ENCODE measurements at regions not wholly inside any gene's neighbourhood (a gene's known extent, or its start where the extent isn't known, plus 50 kb on each side); places are given as distances from the start of the nearest gene placed in this dataset.
A peak's percentile ranks its signal among the peaks of the same experiment; 100 is the strongest.

DNA sequence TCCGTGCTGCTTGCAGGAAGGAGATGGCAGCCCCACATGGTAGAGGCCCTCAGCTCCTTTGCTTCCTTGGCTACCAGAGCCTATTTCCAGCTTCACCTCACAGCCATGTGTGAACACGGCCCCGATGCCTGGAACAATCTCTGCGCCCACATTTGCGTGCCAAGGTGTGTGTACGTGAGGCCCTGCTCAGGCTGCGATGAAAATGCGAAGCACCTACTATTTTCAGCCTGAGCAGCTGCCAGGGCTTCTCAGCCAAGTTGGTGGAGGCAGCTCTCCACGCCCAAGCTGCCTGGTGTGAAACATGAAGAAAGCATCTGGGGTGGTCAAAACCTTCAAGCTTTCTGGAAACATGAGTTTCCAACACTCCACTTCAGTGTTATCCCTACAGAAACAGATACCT lies 177.8 kb upstream of the EGLN3 start:
- DNase-seq (ENCODE audit: low spot score), result no peak

DNA sequence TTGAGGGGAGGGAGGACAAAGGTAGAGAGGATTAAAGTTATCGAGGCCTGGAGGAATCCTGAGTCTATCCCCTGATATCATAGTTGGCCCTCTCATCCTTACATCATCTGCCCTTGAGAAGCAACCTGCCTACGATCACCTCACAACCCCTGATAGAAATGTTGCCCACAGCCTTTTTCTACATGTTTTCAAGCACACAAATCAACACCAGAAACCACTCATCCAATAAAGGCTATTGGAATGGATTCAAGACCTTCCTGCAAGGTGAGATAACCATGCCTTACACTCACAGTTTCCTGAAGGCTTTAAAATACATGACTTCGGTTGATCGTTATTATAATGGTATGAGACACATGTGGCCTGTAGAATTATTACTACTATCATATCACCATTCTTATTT lies 175.7 kb upstream of the EGLN3 start:
- no peak for DNase-seq (ENCODE audit: low spot score)

DNA sequence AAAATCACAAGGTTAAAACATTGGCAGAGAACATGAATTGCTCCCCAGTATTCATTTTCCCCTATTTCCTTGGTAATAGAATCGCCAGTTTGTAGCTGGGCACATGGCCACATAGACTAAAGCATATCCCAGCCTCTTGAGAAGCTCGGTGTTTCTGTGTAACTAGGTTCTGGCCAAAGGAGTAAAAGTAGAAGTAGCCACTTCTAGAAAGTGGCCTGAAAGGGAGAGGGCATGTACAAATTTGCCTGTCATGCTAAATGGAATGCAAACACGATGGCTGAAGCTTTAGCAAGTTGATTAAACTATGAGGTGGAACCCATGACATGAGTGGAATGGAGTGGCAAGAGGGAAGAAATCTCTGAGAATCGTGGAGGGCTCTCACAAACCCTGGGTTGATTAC lies 173.7 kb upstream of the EGLN3 start:
- DNase-seq (ENCODE audit: low spot score), result no peak

DNA sequence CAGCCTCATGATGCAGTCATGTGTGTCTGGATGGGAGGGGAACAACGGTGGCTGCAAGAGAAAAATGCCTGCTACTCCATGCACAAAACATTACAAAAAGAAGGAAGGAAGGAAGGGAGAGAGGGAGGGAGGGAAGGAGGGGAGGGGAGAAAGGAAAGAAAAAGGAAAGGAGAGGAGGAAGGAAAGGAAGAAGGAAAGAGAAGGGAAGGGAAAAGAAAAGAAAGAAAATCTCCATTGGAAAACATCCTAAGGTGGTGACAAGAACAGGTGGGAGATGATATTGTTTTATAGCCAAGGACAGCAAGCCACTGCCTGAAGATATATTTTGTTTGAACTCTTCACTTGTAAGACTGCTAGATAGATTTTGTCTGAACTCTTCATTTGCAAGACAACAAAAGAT lies 171.8 kb upstream of the EGLN3 start:
- no peak for DNase-seq (ENCODE audit: low spot score)

DNA sequence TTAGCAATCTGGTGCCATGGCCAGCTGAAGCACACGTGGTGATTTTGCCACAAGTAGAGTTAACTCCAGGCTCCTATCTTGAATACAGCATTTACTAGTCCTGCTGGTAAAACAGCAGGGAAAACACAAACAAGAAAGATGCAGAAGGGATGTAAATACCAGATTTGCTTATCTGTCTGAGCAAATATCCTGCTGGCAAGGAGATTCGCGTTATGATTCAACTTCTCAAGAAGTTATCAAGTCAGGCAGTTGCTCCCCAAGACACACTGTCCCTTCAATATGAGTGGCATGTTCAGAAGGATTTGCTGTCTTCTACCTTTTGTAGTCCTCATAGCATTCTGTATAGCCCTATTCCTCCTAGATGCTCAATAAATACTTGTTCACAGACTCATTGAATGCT lies 171.2 kb upstream of the EGLN3 start:
- DNase-seq (ENCODE audit: low spot score), result no peak

DNA sequence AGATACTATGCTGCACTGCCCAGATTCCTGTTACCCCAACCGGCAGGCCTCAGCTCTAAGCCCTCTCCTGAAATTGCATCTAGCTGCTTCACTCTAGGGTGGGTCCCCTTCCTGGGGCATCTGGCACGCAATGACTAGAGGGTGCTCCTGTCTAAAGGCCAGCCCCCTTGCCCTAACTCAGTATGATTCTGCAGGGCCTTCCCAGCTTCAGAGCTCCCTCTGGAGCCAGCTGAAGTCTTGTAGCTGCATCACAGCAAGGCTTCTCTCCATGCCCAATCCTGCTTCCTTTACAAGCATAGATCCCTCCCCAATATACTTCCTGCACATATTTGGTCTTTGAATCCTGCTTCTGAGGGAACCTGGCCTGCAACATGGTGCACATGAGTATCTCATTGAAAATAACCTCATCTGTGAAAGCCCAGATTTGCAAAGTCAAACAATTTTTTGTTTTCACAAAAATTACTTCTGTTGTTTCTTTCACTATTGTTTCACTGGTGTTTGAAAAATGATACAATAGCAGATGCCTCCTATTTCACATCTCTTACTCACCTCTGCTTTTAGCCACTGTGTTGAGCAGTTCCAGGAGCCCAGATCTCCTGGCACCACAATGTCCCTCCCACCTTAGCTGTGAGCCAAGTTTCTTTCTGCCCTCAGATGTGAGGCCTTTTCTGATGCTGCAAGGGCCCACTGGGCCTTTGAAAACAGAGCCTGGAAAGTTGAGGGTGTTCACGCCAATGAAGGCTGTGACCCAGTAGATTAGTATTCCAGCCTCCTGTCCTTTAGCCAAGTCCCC lies 169.5 kb upstream of the EGLN3 start:
- DNase-seq (ENCODE audit: low spot score), result no peak

DNA sequence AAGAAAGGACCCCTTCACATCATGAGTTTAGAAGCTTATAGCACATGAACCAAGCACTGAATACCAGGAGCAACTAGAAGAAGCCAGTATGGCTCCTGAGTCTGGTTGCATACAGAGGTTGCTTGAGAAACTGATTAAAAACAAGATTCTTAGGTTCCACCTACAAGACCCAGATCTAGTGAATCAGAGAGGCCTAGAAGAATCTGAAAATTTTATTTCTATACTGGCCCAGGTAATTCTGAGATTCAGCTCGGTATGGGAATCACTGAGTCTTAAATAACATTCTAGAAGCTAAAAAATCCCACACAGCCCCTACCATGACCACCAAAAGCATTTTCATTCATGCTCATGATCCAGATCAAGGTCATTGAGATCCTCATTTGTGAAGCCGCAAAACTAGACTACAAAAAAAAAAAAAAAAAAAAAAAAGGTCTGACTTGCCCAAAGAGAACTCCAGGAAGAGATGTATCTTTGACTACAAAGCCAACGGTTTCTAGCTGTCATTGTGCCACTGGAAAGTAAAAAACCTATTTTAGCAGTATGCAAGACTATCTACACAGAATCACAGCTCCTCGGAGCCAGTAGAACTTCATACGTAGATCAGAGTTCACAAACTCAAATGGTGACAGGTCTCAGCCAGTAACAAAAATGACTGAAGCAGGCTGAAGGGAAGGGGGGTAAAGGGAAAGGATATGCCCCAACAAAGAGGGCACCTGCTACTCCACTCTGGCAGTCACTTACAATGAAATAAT lies 168.4 kb upstream of the EGLN3 start:
- no peak for DNase-seq (ENCODE audit: low spot score)

DNA sequence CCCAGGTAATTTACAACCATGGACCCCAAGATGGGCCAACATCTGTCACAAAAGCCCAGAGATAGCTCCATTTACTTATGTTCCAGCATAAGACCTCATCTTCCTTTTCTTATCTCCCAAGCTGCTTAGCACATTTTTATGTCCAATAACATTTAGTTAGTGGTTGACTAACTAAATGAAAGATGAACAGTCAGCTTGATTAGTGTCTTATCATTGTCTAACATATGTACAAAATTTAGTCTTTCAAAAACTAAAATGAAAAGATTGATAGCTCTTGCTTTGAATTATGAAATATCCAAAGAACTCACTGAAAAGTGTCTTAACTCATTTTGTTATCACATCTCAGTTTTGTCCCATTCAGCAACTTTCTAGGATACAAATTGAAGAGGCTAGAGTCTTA lies 163.1 kb upstream of the EGLN3 start:
- DNase-seq (ENCODE audit: low spot score), result no peak

DNA sequence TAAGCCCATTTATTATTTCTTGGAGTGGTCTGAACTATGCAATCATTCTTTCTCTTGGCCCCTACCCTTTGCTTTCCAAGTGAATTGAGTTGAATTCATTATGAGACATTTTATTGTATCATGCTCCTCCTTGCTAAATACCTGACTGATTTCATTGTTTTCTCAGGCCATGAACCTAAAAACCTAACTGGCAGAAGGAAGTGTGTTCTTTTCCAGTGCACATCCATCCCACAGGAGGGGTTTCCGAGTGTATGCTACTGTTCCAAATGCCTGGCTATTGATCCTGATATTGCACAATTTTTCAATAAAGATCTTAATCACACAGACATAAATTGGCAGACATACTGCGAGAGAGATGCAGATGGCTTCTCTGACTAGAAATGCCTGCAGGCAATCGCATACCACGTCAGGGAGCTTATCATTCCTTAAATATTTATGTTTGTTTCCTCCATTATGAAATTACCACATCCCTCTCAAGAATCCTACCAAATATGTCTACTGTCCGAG lies 162.2 kb upstream of the EGLN3 start:
- no peak for DNase-seq (ENCODE audit: low spot score)

DNA sequence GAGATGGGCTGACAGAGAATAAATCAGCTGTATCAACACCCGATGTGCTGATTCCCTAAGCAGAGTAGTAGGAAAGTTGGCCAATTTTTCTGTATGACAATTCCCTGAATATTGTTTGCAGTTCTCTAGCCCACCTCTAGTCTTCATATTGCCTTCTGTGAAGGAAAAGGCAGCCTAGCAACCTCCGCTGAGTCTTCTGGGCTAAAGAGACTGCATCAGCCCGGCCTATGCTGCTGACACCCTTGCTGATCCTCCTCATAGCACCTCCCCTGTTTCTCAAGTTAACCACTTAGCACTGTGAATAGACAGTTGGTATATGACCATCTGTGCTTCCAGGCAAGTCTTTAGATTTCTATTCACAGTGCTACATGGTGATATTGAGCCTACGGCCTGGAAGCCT lies 161.1 kb upstream of the EGLN3 start:
- DNase-seq (ENCODE audit: low spot score), result no peak

DNA sequence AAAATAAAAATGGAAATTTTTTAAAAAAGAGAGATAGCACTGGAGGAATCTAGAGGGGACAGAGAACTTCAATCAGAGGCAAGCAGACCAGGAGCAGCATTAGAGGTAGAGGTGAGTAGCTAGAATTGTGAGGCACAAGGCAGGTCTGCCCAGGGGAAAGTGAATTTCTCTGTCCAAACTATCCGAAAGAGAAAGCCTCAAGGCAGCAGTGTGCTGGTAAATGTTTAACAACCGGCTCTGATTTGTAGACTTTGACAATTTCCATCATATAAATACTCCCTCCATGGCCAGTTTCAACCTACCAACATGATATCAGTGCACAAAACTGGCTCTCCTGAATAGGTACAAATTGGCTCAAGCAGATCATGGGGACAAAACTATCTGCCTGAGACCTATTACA lies 160.6 kb upstream of the EGLN3 start:
- DNase-seq (ENCODE audit: low spot score), result no peak

DNA sequence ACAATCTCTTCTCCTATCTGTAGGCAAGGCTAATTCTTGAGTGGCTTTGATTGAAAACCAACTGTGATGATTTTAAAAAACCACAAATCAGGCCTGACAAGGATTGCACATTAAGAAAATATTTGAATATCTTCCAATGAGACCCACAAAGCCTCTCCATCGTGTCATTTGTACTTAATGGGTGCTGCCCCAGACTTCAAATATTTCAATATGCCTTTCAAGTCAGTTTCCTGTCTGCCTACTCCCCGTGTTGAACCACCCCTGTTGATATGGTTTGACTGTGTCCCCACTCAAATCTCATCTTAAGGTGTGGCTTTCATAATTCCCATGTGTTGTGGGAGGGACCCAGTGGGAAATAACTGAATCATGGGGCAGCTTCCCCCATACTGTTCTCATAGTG lies 159.7 kb upstream of the EGLN3 start:
- DNase-seq (ENCODE audit: low spot score), result no peak

DNA sequence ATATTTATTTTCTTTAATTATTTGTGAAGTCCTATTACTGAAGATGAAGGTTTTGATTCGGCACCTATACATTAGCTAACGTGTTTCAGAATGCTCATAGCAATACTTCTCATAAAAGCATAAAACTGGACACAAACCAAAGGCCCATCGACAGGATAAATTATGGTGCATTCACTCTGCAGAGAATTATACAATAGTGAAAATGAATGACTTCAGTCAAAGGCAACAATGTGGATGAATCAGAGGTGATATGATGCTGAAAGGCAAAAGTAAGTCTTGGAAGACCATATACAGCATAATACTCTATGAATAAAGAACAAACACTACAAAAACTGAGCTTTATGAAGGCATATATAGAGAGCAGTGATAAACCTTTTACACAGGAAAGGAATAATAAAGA lies 156.6 kb upstream of the EGLN3 start:
- DNase-seq (ENCODE audit: low spot score), result no peak

DNA sequence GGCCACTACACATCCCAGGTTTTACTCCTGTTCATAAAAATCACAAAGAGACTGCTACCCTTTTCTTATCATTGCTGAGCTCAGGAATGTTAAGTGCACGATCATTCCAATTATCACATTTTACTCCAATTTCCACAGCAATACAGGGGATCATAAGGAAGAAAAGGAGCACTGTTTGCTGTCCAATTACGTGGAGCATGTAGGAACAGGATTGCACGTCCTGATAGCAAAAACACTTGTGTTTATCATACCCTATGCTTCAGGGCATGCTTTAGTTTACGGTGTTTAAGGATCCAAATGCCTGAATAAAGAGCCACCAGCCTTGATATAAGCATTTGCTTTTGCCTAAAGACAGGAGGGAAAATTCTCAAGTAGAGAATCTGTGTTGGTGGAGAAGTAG lies 155.4 kb upstream of the EGLN3 start:
- no peak for DNase-seq (ENCODE audit: low spot score)

DNA sequence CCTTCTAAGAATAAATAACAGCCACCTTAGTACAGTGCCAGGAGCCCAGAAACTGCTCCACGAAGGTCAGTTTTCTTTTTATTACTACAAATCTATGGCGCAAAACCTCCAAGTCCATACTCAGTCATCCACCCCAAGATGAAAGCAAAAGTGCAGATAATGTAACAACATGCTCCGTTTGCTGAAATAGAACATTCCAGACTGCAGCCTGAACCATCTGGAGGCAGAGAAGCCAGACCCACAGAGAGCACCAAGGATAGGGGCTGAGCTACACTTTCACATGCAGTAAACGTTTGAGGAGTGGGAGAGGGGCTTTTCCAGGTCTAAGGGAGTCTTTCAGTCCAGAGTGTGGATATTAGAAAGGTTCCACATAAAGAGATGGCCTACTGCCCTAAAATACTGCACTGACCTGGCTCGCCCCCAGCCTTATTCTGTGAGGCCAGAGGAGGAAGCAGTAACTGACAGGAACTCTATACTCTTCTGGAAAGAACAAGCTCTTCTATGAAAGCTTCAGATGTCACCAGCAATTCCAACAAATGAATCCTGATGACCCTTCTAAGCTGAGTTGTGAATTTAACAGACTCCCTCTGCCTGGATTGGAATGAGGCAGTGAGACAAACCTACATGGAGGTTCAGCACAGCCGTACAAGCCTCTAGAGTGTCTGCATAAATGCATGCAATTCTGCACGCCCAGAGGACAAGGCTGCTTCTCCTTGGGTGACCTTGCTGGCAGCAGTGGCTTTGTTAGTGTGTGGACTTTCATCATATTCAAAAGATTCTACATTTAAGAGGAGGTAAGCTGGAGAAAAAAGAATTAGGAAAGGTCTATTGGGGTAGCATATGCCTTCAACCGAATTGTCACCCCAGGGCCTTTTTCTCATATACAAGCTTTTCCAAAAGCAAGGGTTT lies 153.9 kb upstream of the EGLN3 start:
- DNase-seq (ENCODE audit: low spot score), result no peak

DNA sequence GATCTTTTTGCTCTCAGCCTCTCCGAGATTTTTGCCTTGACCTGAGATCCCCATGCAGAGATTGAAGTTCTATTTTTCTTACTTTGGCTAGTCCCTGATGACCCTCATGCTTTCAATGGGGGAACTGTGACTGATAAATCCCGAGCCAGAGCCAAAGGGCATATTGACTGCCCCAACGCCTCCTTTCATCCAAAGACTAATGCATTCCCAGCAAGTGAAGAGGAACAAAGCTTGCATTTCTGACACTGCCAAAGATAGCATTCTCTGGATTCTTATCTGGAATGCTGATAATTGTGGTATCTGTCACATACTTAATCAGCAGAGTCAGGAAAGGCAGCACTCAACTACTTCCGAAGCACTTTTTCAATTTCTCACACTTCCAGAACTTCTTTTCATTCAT lies 152.3 kb upstream of the EGLN3 start:
- DNase-seq (ENCODE audit: low spot score), result no peak

DNA sequence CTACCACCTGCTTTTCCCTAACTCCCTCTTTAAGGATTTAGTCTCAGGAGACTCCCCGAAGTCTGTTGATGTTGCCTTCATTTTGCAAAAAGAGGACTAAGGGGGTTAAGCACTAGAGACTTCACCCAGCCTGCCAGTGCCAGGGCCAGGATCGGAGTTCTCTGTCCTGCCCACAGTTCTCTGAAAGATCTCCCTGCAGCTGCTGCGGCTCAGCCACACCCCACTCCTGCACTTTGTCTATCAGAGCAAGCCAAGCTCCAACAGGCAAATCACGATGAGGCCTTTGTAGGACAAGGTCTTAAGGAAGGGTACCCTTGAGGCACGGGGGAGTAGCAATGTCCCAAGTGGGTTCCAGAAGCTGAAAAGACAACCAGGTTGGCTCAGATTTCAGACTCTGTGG lies 148.8 kb upstream of the EGLN3 start:
- no peak for DNase-seq (ENCODE audit: low spot score)

DNA sequence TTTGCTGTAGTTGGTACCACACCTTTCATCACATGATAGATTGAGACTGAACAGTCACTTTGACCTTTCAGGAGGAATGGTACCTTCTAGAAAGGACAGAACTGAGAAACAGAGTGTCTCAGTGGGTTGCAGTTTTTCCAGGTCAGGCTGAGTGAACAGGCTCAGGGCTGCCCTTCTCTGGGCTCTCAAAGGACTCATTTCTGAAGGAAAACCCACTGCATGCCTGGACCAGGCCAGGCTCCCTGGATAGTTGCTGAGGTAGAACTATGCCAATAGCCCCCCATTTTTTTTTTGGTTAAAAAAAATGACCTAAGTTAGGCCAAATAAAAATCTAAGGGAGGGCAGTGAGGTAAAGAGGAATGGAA lies 148.1 kb upstream of the EGLN3 start:
- DNase-seq (ENCODE audit: low spot score), result no peak

DNA sequence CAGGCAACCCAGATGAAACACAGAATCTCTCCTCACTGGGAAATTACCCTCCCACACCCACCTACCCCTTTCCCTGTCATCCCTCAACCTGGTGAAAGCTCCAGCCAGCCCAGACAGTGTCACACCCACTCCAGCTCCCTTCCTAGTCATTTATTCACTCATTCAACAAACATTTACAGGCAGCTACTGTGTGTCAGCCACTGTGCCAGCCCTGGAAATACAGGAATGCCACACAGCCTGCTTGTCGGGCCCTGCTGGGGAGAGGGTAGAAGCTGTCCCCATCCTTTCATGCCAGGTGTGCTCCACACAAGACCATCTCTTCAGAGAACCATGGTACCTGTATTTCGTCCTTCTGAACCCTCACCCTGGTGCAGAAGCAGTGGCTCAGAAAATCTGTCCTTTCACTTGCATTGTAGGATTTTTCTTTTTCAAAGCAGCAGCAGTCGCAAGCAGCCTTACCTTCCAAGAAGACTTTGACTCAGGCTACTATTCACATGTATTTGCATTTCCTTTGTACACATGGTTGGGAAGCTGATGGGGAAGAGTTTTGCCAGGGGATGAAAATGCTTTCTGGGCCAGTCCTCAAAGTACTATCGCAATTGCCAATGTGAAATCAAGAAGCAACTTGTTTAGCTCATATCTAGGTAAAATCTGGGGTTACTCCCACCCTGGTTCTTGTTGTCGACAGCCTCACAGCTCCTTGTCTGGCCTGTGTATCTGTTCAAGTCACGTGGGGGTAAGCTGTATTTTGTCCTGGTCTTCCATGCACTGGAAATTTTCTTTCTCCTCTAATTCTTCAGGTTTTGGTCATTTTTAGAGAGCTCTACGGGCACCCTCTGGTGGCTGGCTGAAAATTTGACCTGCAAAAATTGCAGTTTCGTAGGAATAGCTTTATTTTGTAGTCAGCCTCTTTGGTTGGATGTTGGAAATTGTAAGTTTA lies 147.4 kb upstream of the EGLN3 start:
- DNase-seq (ENCODE audit: low spot score), result peak; percentile 50

DNA sequence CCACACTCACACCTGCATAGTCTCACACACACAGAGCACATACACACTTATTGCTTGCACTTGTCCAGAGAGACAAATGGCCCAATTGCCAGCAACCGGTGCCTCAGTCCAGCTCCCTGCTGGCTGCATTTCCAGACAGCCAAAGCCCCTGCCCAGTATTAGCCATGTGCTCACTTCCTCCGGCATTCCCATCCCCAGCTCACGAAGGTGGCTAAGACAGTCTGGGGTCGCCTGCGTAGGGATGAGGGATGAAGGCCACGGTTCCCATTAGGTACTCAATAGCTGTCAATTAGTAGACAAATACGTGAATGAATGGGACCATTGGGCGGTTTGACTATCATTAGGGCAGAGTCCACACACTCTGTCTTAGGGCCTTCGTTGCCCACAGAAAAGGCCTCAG lies 146.8 kb upstream of the EGLN3 start:
- no peak for DNase-seq (ENCODE audit: low spot score)

DNA sequence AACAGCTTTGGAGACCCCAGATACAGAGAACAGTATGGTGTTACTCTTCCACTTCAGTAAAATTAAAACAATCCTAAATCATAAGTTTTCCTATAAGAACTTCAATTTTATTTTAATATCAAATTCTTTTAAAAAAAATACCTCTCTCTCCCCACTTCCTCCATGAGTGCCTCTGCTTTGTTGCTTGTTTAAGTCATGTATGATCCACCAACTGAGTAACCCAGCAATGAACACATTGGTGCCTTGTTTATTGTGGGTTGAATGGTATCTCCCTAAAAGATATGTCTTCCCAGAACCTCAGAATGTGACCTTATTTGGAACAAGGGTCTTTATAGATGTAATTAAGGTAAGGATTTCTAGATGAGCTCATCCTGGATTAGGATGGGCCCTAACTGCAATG lies 143.5 kb upstream of the EGLN3 start:
- DNase-seq (ENCODE audit: low spot score), result no peak

DNA sequence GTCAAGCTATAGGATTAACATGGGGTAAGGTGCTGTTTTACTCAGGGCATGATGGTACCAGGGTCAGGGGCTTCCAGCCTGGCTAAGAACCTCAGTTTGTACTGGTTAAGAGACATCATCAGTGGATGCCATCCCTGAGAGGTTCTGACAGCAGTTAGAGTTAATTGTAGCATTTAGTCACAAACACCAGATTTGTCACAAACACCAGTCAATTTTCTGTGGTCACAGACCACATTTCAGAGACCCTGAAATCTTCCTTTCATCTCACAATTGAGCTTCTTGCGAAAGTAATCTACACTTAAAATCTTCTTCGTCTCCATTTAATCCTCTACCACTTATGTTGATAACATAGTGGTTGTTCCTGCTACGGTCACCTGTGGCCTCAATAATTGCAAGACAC lies 143.0 kb upstream of the EGLN3 start:
- no peak for DNase-seq (ENCODE audit: low spot score)

Data from putamen (tissue), 1 donor.